ENCODE measurements at regions not wholly inside any gene's neighbourhood (a gene's known extent, or its start where the extent isn't known, plus 50 kb on each side); places are given as distances from the start of the nearest gene placed in this dataset.

- no peak for DNase-seq
These were observed 118.5 kb upstream of the NWD2 start for GRCh38 chr4:37126051-37126450.

GRCh38 chr4:37130465-37130864 lies 114.1 kb upstream of the NWD2 start:
- no peak for DNase-seq

- no peak for DNase-seq
These were observed 112.1 kb upstream of the NWD2 start for GRCh38 chr4:37132351-37132974.

GRCh38 chr4:37132975-37133360 lies 111.6 kb upstream of the NWD2 start:
- no peak for DNase-seq

GRCh38 chr4:37138019-37138653 lies 106.4 kb upstream of the NWD2 start:
- DNase-seq, result no peak

- no peak for DNase-seq
These were observed 105.8 kb upstream of the NWD2 start for GRCh38 chr4:37138789-37139188.

GRCh38 chr4:37139987-37140386 lies 104.6 kb upstream of the NWD2 start:
- no peak for DNase-seq

GRCh38 chr4:37146260-37146659 lies 98.3 kb upstream of the NWD2 start:
- no peak for DNase-seq

- no peak for DNase-seq
These were observed 86.9 kb upstream of the NWD2 start for GRCh38 chr4:37157476-37158167.

GRCh38 chr4:37160653-37161052 lies 83.9 kb upstream of the NWD2 start:
- no peak for DNase-seq

GRCh38 chr4:37165844-37166243 lies 78.7 kb upstream of the NWD2 start:
- no peak for DNase-seq

- no peak for DNase-seq
These were observed 74.6 kb upstream of the NWD2 start for GRCh38 chr4:37169956-37170355.

GRCh38 chr4:37188100-37188499 lies 56.4 kb upstream of the NWD2 start:
- no peak for DNase-seq
